ENCODE measurements at regions not wholly inside any gene's neighbourhood (a gene's known extent, or its start where the extent isn't known, plus 50 kb on each side); places are given as distances from the start of the nearest gene placed in this dataset.

DNA sequence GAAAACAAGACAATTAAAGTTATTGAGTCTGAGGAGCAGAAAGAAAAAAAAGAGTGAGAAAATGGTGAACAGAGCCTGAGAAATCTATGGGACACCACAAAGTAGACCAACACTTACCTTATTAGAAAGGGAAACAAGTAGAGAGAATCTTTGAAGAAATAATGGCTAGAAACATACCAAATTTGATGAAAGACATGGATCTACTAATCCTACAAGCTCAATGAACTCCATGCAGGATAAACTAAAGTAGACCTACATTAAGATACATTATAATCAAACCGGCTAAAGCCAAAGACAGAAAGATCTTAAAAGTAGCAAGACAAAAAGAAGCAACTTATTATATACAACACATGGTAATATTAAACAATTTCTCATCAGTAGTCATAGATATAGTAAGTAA, 782.3 kb upstream of the GHITM start:
- no peak for DNase-seq (ENCODE audit: low read depth in 2 of 2)

- DNase-seq (ENCODE audit: low read depth in 2 of 2), result no peak
Observed at GRCh38 chr10:83357627-83358026, 781.7 kb upstream of the GHITM start.

GRCh38 chr10:83367036-83367435, 772.3 kb upstream of the GHITM start:
- DNase-seq (ENCODE audit: low read depth in 2 of 2), result no peak

DNA sequence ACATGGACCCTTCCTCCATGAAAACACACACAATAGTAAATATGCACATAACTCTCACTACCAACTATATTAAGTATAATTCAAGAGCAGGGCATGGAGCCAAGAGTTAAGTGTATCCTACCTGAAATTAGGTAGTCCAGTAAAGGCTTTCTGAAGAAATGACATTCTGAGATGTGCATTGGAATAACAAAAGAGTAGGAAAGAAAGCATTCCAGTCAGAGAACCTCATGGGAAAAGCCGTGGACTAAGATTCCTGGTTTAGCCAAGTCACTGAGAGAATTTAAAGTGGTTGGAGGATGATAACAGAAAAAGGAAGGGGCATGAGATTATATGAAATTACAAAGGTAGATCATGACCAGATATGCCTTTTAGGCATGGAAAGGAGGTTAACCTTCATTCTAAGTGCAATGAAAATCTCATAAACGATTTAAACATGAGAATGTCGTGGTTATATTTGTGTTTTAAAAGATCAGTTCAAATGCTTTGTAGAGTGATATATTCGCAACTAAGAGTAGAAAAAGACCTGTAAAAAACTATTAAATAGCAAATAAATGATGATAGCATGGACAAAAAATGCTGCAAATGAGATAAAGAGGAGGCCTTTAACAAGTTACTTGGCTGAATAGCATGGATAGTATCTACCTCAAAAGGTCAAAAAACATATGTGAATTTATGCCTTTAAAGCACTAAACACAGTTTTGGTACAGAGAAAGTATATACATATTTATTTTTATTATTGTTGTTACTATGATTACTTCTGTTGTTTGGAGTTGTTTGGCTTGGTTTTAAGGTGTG, 767.4 kb upstream of the GHITM start:
- DNase-seq (ENCODE audit: low read depth in 2 of 2), result no peak

GRCh38 chr10:83372646-83373045, 766.7 kb upstream of the GHITM start:
- DNase-seq (ENCODE audit: low read depth in 2 of 2), result no peak

- DNase-seq (ENCODE audit: low read depth in 2 of 2), result no peak
Observed at GRCh38 chr10:83373671-83374070, 765.6 kb upstream of the GHITM start.

DNA sequence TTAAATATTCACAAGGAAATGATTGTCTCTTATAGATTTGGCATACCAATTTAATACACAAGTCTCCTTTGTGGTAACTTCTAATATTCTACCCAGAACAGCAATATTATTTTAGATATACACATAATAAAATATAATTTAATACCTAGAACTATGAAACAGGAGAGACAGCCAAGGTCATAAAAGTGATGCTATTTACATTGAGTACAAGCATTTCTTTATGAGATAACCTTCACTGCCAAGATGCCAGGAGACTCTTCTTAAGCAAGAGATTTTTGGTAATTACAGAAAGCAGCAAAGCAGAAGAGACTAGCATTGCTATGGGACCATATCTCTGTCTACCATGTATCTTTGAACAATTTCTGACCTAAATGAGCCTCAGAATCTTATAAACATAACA, 764.6 kb upstream of the GHITM start:
- DNase-seq (ENCODE audit: low read depth in 2 of 2), result no peak

GRCh38 chr10:83375274-83375673, 764.0 kb upstream of the GHITM start:
- DNase-seq (ENCODE audit: low read depth in 2 of 2), result no peak

- no peak for DNase-seq (ENCODE audit: low read depth in 2 of 2)
Observed at GRCh38 chr10:83397806-83398205, 741.5 kb upstream of the GHITM start.

DNA sequence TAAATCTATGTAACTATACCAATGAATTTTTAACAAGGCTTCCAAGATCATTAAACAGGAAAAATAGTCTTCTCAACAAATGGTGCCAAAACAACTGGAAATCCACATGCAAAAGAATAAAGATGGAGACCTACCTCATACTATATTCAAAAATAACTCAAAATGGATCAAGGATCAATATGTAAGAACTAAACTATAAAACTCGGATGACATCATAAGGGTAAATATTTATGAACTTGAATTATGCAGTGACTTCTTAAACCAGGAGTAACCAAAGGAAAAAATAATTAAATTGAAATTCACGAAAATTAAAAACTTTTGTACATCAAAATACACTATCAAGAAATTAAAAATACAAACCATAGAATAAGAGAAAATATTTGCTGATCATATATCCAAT, 728.7 kb upstream of the GHITM start:
- DNase-seq (ENCODE audit: low read depth in 2 of 2), result no peak

- DNase-seq (ENCODE audit: low read depth in 2 of 2), result no peak
Observed at GRCh38 chr10:83425306-83425705, 714.0 kb upstream of the GHITM start.

DNA sequence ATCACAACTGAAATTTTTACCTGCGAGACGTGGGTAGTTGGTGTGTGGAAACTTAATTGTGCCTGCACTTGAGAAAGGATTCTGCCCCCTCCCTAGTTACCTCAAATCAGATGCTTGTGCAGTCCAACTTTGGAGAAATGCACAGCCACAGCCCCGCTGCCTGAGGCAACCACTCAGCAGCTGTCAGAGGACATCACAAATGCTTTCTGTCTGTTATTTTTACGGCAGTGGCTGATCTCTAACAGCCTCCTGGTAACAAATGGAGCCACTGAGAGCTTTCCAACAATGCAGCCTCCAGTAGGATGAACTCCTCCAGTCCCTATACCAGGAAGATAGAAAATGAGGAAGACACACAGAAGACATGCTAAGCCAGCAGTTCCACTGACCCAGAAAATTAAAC, 712.2 kb upstream of the GHITM start:
- no peak for DNase-seq (ENCODE audit: low read depth in 2 of 2)

GRCh38 chr10:83432261-83433045, 706.9 kb upstream of the GHITM start:
- no peak for DNase-seq (ENCODE audit: low read depth in 2 of 2)

DNA sequence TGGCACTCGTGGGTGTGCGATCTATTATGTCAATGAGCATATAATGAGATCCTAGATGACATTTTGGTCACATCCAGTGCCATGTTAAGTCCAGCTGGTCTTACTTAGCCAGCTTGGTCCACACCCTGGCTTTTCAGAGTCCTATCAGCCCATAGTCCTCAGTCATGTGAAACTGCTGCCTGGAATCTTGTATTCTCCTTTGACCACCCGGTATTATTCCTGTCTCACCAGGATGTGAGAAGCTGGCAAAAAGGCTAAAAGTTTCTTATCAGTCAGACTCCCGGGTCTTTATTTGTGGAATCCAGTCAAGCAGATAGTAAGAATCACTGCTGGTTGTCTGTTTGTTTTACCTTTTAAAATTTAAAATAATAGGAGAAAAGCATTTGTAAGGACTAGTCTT, 705.6 kb upstream of the GHITM start:
- no peak for DNase-seq (ENCODE audit: low read depth in 2 of 2)

DNA sequence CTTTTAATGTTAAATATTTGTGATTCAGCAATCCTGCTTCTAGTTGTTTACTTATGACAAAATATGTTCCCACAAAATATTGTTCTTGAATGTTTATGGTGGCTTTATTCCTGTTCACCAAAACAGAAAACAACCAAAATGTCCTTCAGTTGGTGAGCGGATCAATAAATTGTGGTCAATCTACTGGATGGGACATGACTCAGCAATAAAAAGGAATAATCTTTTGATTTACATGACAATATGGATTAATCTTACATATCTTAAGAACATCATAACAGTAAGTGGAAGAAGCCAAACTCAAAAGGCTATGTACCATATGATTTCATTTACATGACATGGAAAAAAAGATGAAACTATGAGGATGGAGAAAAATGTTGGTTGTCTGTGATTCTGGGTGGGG, 691.3 kb upstream of the GHITM start:
- no peak for DNase-seq (ENCODE audit: low read depth in 2 of 2)

DNA sequence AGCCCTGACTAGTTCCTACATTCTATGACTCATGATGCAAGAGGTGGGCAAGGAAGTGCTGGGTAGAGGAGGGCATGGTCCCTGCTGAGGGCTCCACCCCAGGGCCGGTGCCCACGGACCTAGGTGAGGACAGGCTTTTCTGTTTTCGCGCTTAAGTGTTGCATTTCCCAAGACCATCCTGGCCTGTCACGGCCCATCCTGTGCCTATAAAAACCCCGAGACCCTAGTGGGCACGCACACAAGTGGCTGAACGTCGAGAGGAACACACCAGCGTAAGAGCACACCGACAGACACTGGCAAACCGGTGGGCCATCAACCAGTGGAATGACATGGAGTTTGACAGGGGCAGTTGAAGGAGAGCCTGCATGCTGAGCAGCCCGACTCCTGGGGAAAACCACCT, 680.7 kb upstream of the GHITM start:
- DNase-seq (ENCODE audit: low read depth in 2 of 2), result no peak

- DNase-seq (ENCODE audit: low read depth in 2 of 2), result no peak
Observed at GRCh38 chr10:83459124-83459523, 680.2 kb upstream of the GHITM start.

DNA sequence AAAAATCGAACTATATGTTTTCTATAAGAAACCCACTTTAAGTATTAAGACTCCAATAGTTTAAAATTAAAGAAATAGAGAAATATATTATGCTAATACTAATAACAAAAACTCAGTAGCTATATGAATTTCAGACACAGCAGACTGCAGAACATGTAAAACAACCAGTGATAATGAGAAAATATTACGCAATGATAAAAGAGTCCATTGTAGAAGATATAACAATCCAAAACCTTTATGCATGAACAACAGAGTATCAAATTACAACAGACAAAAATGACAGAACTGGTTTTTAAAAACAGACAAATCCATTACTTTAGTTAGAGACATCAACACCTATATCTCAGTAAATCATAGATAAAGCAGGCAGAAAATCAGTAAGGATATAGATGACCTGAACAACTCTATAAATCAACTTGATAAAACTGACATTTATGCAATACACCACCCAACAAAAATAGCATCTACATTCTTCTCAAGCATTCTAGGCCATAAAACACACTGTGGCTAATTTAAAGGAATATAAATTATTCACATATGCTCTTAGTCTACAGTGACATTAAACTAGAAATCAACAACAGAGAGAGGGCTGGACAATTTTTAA, 669.5 kb upstream of the GHITM start:
- no peak for DNase-seq (ENCODE audit: low read depth in 2 of 2)

GRCh38 chr10:83476211-83476610, 663.1 kb upstream of the GHITM start:
- no peak for DNase-seq (ENCODE audit: low read depth in 2 of 2)

DNA sequence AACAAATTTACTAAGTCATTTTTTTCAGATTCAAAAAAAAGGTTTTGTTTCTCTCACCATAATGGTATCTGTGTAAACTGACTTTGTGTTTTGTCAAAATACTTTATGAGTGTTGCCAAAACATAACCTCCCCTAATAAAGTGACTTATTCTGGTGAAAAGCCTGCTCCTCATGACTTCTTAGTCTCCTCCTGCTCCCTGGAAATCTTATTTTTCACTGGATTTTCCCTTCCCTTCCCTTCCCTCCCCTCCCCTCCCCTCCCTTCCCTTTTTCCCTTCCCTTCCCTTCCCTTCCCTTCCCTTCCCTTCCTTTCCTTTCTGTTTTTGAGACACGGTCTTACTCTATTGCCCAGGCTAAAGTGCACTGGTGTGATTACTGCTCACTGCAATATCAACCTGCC, 650.1 kb upstream of the GHITM start:
- DNase-seq (ENCODE audit: low read depth in 2 of 2), result no peak

- DNase-seq (ENCODE audit: low read depth in 2 of 2), result no peak
Observed at GRCh38 chr10:83492004-83492403, 647.3 kb upstream of the GHITM start.

GRCh38 chr10:83512681-83513080, 626.6 kb upstream of the GHITM start:
- DNase-seq (ENCODE audit: low read depth in 2 of 2), result no peak

- DNase-seq (ENCODE audit: low read depth in 2 of 2), result no peak
Observed at GRCh38 chr10:83515001-83515400, 624.3 kb upstream of the GHITM start.
